Uterus (tissue), 3 donors: ENCODE measurements at regions not wholly inside any gene's neighbourhood (a gene's known extent, or its start where the extent isn't known, plus 50 kb on each side); places are given as distances from the start of the nearest gene placed in this dataset.
"Not testable (repeated sequence)": the region's sequence is repeated elsewhere in the genome, so short reads cannot be mapped to it uniquely, and the experiment has no call there.

ENCODE experiments used
- DNase-seq, 2 donors: peaks; one replicate each; pipeline ENCODE4 v3.0.0-alpha.2; 2019 to 2020
- H3K27ac ChIP-seq, 2 donors: fragments of 200-600 bp; sonication (generic); 1 replicate in 1 of 2; 2 replicates in 1 of 2; pipeline ENCODE4 v1.5.1; 2016 to 2018
- H3K27me3 ChIP-seq, 2 donors: fragments of 200-600 bp; sonication (generic); one replicate each; pipeline ENCODE4 v1.5.1; 2018 to 2019; ENCODE audit warnings: control low read depth in 1 of 2
- H3K36me3 ChIP-seq, 2 donors: fragments of 200-600 bp; sonication (generic); one replicate each; pipeline ENCODE4 v1.5.1; 2019; ENCODE audit warnings: control low read depth in 1 of 2
- H3K4me1 ChIP-seq, 2 donors: fragments of 200-600 bp; sonication (generic); one replicate each; pipeline ENCODE4 v1.5.1; 2018 to 2019; ENCODE audit warnings: control low read depth in 1 of 2
- H3K4me3 ChIP-seq, 2 donors: fragments of 200-600 bp; sonication (generic); 1 replicate in 1 of 2; 2 replicates in 1 of 2; pipeline ENCODE4 v1.5.1; 2018 to 2019; ENCODE audit warnings: mild to moderate bottlenecking in 1 of 2
- H3K9me3 ChIP-seq, 2 donors: fragments of 200-600 bp; sonication (generic); one replicate each; pipeline ENCODE4 v1.5.1; 2019; ENCODE audit warnings: control low read depth in 1 of 2
- CTCF ChIP-seq, 4 experiments: fragments of 200-600 bp in 2 of 4; fragments of 450-650 bp in 2 of 4; sonication (generic) in 2 of 4; IDR thresholded peaks; one replicate each; pipeline ENCODE4 v1.5.1; 2016 to 2019; ENCODE audit warnings: antibody characterized with exemption in 4 of 4, mild to moderate bottlenecking in 2 of 4, moderate library complexity in 1 of 4
- POLR2A ChIP-seq, 2 donors: fragments of 450-650 bp; IDR thresholded peaks; one replicate each; pipeline ENCODE4 v1.6.1; 2016; ENCODE audit warnings: antibody characterized with exemption in 2 of 2, mild to moderate bottlenecking in 1 of 2, moderate library complexity in 1 of 2
- intact Hi-C: fragments of 100-400 bp; cut with DNase I; formaldehyde crosslinking; loops from one replicate; pipeline ENCODE4 v1.15.1; 2023; ENCODE audit warnings: low total_unique reads
- donor health status: DM: yes; HTN: yes; CAD: no.

DNA sequence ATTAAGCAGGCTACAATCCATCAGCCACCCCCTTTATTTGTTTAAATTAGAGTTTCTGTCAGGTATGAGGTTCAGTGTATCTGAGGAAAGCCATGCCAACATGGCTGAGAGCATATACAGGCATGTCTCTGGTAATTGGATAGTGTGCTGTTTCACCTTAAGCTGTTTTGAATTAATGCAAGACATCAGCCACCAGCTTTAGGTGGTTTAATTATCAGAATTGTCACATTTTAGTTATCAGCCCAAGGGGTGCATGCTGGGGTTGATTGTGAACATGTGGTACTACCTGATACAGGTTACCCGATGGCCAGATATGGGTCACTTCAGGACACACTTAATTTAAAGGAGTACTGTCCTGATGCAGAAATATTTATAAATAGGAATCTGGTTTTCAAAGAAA, 353.2 kb upstream of the TENM3 start:
- Histone ChIP-seq H3K4me1 (no peaks in the 10 kb centered on the region), H3K4me3 (no peak overlapping the region), H3K9me3 (no peaks in the 10 kb centered on the region), H3K27me3 (no peaks in the 10 kb centered on the region), H3K27ac (no peak overlapping the region), H3K36me3 (no peaks in the 10 kb centered on the region)
- intact Hi-C loops, result no loop called here
- TF ChIP-seq POLR2A (IDR thresholded peaks at IDR 0.05) (no peak), CTCF (IDR thresholded peaks at IDR 0.05) (no peak)
- DNase-seq, result no peak

DNA sequence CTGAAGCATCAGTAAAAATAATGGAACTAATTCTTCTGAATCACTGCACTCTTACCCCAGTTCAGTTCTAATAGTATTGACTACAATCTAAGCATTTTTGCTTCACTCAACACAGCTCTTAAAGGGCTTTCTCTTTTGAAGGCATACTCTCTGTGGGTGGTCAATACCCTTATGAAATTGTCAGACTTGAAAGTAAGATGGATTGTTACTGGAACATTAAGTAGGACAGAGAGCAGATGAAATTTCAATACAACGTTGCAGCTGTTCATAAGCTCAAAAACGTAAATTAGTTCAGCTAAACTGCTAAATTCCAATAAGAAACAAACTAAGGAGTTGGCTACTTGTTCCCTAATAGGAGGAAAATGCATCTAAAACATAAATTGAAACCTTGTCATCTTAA, 352.3 kb upstream of the TENM3 start:
- H3K27ac ChIP-seq, result no peak overlapping the region
- H3K27me3 ChIP-seq, result no peaks in the 10 kb centered on the region
- H3K4me3 ChIP-seq, result no peak overlapping the region
- no peaks in the 10 kb centered on the region for H3K4me1 ChIP-seq
- H3K36me3 ChIP-seq, result no peaks in the 10 kb centered on the region
- intact Hi-C loops, result no loop called here
- no peaks in the 10 kb centered on the region for H3K9me3 ChIP-seq
- TF ChIP-seq CTCF (IDR thresholded peaks at IDR 0.05) (no peak), POLR2A (IDR thresholded peaks at IDR 0.05) (no peak)
- no peak for DNase-seq

DNA sequence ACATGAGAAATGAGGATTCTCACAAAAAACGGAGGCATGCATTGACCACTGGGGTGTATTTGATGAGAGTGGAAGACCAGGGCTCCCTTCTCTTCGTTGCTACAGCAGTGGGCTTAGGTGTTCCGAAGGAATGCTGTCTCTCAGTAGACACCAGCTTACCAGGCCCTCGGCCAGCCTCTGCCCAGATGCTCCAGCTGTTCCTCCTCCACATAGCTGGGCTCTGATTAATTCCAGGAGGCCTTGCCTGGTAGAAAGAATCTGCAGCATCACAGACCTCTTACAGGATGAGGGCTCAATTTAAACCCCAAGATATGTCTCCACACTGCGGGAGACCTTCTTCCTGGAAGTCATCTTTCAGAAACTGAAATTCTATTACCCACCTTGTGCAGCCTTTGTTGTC, 346.6 kb upstream of the TENM3 start:
- no peaks in the 10 kb centered on the region for H3K9me3 ChIP-seq
- intact Hi-C loops, result no loop called here
- TF ChIP-seq CTCF (IDR thresholded peaks at IDR 0.05), result no peak
- no peak for TF ChIP-seq POLR2A (IDR thresholded peaks at IDR 0.05)
- no peak overlapping the region for H3K27ac ChIP-seq
- no peaks in the 10 kb centered on the region for H3K36me3 ChIP-seq
- H3K27me3 ChIP-seq, result no peaks in the 10 kb centered on the region
- no peaks in the 10 kb centered on the region for H3K4me1 ChIP-seq
- H3K4me3 ChIP-seq, result no peak overlapping the region
- no peak for DNase-seq

DNA sequence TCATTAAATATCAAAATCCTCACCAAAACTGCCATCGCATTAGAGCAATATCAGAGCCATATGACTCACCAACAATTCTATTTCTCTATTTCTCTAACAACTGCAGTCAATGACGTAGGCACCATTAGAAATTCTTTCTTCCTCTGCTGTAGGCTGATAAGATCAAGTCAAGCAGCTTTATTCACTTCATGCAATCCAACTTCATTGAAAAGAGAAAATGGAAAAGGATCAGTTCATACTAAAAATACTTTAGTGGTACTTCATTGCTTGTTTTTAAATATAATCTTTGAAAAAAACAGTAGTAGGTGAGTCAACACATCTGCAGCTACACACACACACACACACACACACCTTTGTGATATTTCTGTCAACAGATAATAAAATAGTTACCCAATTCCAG, 345.3 kb upstream of the TENM3 start:
- Histone ChIP-seq H3K36me3 (no peaks in the 10 kb centered on the region), H3K27ac (no peak overlapping the region), H3K9me3 (no peaks in the 10 kb centered on the region), H3K4me1 (no peaks in the 10 kb centered on the region), H3K4me3 (no peak overlapping the region), H3K27me3 (no peaks in the 10 kb centered on the region)
- no peak for DNase-seq
- intact Hi-C loops, result no loop called here
- TF ChIP-seq POLR2A (IDR thresholded peaks at IDR 0.05), result no peak
- no peak for TF ChIP-seq CTCF (IDR thresholded peaks at IDR 0.05)

GRCh38 chr4:181902404-181902803, 340.8 kb upstream of the TENM3 start:
- intact Hi-C loops, H3K9me3 ChIP-seq, H3K4me1 ChIP-seq, H3K36me3 ChIP-seq, H3K4me3 ChIP-seq, DNase-seq, H3K27me3 ChIP-seq, H3K27ac ChIP-seq: not testable (repeated sequence)

DNA sequence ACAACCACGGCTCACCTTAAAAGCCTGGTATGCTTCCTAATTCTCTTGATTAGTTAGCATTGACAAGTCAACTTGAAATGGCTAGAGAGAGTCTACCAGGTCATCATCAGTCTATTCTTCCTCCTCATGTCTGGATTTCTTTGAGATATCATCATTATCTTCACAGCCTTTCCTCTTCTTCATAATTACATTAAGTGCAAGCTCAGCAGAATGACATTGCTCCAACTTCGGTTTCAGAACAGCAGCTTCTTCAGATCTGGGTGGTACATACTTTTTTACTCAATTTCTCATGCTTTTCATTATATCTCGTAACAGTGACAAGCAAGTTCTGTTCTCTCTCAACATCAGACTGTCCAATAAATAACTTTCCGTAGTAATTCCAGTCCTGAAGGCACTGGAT, 337.5 kb upstream of the TENM3 start:
- no peak overlapping the region for H3K4me3 ChIP-seq
- no peak for DNase-seq
- H3K9me3 ChIP-seq, result no peaks in the 10 kb centered on the region
- H3K4me1 ChIP-seq, result no peaks in the 10 kb centered on the region
- TF ChIP-seq POLR2A (IDR thresholded peaks at IDR 0.05) (no peak), CTCF (IDR thresholded peaks at IDR 0.05) (no peak)
- H3K27me3 ChIP-seq, result no peaks in the 10 kb centered on the region
- intact Hi-C loops, result no loop called here
- no peaks in the 10 kb centered on the region for H3K36me3 ChIP-seq
- no peak overlapping the region for H3K27ac ChIP-seq
